Stimulated activated CD4-positive, alpha-beta T cell treated with anti-CD3 and anti-CD28 coated beads, TNF-alpha, amount 100 ng/mL, for 4 hours (primary cell): ENCODE measurements at regions not wholly inside any gene's neighbourhood (a gene's known extent, or its start where the extent isn't known, plus 50 kb on each side); places are given as distances from the start of the nearest gene placed in this dataset.
"Not testable (repeated sequence)": the region's sequence is repeated elsewhere in the genome, so short reads cannot be mapped to it uniquely, and the experiment has no call there.

Experiments
- DNase-seq, 3 experiments: peaks; one replicate each; pipeline ENCODE4 v3.0.0-alpha.2; 2020; ENCODE audit warnings: low read depth in 3 of 3

DNA sequence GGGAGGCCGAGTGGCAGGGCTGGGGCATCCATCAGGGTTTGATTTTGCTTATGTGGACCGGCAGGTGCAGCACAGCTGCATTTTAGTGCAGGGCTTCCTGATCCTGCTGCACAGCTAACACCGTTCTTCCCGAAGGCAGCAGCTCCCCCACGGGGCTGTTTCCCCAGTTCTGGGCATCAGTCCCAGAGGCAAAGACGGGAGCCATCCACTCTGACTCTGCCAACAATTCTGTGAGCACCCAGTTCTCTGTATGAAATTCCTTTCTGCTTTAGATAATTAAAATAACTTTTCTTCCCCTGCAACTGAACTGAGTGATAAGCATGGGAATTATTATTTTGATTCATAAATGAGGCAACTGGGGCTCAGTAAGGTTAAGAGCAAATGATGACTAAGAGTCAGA lies 262.9 kb upstream of the ATP10A start:
- DNase-seq: no peak

DNA sequence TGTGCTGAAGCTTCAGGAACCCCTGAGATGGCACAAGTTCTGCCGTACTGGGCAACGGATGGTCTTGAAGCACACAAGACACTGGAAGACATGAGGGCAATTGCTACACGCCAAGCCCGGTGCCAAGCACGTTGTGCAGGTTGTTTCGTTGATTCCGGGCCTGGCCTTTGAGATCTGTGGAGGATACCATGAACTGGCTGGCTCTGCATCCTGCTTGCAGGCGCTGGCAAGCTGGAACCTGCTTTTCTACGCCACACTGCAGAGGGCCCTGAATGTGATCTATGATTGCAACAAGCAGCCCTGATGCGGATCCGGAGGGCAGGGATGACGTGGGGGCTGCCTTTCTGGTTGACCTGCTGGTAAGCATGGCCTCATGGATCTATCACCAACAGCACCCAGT lies 262.5 kb upstream of the ATP10A start:
- no peak for DNase-seq

DNA sequence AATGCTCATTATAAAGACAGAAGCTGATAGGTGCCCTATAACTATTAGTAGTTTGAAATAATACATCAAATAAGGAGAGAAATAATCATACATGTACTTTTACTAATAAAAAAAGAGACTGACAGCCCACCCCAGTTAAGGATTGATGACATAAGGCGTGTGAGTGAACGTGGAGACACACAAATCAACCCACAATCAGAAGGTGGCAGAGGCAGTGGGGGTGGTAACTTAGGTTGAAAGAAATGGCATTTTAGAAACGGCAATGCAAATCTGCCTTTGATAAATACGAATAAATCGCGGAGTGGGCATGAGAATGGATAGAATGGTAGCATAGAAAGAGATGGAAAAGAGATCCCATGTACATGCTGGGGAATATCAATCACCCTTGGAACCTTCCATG lies 256.2 kb upstream of the ATP10A start:
- no peak for DNase-seq

DNA sequence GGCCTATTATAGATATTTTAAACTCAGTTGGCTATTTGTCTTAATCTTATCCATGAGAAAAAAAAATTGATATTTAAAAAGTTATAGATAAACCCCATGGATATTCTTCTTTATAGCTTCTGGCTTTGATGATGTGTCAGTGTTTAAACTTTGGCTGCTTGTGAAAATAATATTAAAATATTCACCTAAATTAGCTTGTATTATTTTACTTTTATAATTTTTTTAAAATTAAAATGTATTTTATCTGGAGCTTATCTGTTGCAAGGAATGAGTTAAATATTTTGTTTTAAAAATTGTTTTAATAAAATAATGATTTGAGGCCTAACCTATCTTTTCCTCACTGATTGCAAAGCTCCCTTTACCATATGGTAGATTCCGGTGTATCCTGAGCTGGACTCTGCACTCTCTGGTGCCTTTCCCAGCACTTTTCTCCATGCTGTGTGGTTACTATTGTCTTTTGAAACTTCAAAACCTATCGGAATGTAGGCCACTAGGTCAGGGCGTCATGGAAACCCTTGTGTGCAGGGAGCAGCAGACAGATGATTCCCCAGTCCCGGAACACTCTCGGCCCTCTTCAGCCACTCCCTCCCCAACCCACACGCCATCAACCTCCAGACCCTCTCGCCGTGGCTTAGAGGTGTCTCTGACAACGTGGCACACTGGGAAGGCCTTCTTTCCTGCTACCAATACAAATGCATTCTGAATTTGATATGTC lies 252.3 kb upstream of the ATP10A start:
- no peak for DNase-seq

DNA sequence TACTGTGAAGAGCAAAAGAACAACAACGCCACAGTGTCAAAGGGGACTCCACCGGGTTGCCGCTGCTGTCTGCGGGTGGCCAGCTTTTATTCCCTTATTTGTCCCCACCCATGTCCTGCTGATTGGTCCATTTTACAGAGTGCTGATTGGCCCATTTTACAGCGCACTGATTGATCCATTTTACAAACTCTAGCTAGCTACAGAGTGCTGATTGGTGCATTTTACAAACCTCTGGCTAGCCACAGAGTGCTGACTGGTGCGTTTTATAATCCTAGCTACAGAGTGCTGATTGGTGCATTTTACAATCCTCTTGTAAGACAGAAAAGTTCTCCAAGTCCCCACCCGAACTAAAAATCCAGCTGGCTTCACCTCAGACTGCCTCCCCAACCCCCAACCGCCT lies 251.0 kb upstream of the ATP10A start:
- not testable (repeated sequence) for DNase-seq

DNA sequence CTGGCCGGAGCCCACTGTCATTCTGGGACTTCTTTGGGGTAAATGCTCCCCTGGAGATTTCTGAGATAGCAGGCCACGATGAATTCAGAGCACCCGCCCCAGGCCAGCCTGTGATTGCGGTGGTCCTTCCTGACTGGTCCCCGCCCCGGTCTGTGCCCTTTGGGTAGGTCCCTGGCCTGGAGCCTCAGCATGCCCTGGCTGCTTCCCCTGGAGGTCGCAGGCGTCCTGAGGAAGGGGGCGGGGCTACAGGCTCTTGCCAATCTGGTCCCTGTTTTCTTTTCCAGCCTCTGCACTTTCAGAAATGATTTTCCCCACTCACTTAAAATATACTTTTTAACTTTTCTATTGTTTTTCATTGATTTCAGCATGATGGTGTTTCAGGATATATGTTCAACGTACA lies 250.2 kb upstream of the ATP10A start:
- no peak for DNase-seq

DNA sequence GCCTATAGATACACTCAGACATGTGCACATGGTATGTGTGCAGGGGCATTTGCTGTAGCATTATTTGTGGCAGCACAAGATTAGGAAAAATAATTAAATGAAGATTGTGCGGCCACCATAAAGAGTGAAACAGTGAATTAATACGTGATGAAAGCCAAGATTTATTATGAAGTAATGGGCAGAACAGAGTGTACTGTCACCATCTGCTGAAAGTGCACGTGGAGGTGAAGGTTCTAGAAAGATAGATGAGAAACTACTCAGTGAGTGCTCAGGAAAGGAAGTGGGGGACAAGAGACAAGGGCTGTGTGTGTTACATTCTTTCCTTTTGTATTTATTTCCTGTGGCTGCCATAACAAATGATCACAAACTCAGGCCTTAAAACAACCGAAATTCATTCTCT lies 246.1 kb upstream of the ATP10A start:
- DNase-seq: no peak

DNA sequence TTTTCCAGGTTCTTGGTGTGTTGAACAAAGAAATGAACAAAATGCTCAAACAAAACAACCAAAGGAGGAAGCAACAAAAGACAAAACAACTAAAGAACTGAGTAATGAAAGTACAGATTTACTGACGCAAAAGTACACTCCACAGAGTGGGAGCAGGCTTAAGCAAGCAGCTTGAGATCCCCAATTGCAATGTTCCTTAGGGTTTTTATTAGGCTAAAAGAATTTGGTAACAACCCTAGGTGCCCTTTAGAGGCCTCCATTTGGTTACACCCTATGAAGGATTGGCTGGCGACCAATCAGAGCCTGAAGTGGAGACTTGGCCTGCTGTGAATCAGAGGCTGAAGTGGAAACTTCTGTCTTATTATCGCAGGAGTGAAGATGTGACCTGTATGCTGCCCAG lies 243.4 kb upstream of the ATP10A start:
- no peak for DNase-seq

DNA sequence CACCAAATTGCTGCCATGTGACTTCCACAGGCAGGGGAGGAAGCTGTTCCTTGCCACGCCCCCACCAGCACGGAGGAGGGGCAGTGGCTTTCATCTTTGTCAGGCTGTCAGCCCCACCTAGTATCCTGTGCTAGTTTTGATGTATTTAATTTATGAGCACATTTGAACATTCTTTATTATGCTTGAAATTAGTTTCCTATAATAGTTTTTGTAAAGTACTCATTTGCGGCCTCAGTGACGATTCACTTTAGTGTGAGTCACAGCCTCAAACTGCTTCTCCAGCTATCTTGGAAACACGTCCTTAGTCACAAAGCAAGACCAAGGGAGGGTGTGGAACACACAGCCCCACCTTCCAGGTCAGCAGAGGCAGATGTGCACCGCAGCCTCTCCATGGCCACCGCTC lies 239.9 kb upstream of the ATP10A start:
- no peak for DNase-seq

DNA sequence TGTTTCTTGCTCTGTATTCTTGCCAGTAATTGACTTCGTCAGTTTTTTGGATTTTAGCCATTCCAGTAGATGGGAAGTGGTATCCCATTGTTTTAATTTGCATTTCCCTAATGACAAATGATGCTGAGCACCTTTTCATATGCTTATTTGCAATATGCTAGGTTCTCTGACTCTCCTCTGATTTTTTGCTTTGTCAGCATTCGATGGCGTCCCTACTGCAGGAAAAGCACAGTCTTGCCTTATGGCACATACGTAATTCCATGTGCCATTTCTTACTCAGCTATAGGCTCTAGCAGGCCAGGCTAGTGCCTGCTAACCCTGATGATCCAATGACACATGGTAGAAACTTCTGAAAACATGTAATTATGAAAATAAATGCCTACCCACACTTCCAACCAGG lies 239.2 kb upstream of the ATP10A start:
- no peak for DNase-seq

DNA sequence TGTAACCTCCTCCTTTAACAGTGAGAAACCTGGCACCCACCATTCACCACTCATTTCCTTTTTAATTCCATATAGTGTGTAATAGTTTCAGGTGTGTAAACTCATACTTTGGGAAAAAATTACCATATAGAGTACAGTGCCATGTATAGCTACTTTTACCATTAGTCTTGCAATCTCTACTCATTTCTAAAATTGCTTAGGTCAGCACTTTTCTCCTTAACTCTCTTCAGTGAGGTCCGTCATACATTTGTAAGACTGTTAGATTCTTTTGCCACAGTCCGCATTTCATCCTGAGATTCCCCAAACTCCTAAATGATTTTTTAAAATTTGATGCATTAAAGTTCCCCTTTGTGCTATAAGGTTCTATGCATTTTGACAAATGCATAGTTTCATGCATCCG lies 238.3 kb upstream of the ATP10A start:
- no peak for DNase-seq

DNA sequence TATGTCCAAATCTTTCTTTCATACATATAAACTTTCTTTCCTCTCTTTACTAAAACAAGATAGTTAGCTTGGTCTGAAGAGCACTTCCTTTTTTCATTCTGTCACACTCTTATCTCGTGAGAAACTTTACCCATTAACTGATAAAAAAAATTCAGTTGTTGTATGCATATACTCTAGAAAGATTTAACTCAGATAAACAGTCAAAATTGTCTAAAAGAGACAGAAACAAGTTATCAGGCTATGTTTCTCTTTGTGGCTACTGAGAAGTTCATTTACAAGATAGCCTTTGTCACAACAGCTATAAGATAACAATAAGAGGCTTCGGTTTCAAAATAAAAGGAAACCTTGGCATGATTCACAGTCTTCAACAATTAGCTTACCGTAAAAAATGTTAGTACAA lies 235.7 kb upstream of the ATP10A start:
- DNase-seq: no peak

DNA sequence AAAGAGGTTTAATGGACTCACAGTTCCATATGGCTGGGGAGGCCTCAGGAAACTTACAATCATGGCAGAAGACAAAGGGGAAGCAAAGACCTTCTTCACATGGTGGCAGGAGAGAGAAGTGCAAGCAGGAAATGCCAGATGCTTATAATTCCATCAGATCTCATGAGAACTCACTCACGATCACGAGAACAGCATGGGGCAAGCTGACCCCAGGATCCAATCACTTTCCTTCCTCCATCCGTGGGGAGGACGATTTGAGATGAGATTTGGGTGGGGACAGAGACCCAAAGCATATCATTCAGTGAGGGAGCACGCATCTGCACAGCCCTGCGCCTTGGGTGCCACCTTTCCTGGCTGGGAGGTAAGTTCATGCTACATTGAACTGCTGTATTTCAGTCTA lies 234.1 kb upstream of the ATP10A start:
- no peak for DNase-seq

DNA sequence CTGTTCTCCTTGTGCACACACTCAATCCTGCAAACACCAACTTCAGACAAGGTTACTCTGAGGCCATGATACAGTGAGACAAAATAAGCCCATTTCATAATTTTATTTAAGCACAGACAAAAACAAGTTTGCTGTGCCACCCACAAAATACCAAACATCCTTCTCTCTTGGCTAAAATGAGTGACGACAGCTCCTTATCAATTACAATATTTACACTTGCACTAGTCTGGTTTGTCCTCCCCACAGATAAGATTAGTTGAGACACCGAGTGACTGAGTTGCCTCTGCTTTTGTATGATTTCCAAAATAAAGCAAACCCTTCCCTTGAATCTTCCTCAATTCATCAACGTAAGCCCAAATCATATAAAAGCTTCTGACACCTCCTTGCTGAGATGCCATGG lies 233.5 kb upstream of the ATP10A start:
- DNase-seq: no peak

DNA sequence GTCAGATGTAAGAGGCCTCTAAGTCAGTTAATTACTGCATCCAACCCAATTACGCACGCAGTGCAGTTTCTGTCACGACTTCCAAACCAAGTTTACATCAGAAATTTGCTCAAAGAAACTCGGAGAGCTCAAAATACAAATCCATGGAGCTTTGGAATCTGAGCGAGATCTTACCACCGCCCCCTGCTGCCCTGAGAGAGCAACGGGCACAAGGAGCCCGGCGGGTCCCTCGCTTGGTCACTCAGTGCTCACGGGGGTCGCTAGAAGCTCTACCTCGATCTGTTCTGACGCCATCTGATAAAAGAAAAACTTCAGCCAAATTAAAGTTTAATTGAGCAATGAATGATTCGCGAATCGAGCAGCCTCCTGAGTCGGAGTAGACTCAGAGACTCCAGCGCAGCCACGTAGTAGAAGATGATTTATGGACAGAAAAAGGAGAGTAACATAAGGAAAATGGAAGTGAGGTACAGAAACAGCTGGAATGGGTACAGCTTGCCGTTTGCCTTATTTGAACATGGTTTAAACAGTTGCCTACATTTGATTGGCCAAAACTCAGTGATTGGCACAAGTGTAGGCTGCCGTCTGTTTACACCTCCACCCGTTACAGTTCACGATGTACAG lies 232.7 kb upstream of the ATP10A start:
- DNase-seq: no peak

DNA sequence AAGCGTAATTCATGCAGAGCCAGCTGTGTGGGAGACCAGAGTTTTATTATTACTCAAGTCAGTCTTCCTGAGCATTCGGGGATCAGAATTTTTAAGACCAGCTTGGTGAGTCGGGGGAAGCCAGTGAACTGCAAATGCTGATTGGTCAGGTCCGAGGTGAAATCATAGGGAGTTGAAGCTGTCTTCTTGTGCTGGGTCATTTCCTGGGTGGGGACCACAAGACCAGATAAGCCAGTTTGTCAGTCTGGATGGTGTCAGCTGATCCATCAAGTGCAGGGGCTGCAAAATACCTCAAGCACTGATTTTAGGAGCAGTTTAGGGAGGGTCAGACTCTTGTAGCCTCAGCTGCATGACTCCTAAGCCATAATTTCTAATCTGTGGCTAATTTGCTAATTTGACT lies 228.1 kb upstream of the ATP10A start:
- no peak for DNase-seq

DNA sequence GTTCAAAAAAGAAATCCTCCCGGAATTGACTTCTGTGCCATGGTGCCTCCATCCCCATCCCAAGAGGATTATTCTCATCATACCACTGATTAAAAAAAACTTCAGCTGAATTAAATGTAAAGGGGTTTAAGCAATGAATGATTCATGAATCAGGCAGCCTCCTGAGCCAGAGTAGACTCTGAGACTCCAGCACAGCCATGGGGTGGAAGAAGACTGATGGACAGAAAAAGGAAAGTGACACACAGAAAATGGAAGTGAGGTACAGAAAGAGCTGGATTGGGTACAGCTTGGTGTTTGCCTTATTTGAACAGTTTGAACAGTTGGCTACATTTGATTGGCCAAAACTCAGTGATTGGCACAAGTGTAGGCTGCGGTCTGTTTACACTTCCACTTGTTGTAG lies 224.8 kb upstream of the ATP10A start:
- DNase-seq: no peak

DNA sequence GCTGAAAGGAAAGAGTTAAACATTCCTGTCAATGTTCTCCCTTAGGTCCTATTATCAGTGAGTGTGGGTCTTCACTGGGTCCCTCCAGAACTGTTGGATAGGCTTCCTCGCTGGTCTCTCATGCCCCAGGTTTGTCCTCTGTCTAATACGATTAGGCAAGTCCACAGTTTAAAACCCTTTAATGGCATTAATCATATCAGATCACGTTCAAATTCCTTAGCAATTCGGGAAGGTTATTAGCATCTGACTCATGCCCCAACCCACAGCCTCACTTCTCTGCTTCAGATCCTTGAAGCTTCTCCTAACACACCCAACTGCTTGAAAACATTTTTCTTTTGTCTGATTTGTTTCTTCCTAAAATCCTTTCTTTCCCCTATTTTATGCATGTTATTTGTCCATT lies 224.3 kb upstream of the ATP10A start:
- DNase-seq: no peak

DNA sequence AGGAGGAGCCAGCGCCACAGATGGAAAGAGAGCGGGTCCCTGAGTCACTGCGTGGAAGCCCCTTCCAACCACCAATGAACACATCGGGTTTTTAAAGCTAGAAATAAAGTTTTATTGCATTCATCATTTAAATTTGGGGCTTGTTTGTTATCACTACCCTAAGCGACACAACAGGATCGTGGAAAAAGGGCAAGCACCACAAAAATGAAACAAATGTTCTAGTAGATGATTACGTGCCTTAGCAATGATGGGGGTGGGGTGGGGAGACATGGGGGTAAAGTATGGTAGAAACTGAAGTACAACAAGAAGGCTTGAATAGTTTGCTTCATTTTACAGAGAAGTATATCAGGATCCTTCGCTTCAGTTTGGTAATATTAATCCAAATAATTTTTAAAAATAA lies 221.6 kb upstream of the ATP10A start:
- no peak for DNase-seq

DNA sequence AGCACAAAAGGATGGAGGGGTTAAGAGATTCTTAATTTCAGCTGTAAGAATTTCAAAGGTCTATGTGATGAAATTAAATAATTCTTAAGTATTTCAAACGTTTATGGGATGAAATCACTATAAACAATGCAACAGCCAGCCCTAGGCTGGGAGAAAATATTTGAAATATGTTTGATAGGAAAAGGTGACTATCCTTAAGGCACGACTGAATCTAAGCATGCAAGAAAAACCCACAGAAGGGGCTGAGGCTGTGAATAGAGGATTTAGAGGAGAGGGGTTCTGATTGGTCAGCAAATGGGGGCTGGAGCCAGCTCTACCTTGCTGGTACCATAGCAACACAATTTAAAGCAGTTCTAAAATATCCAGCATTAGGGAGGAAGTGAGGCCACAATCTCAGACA lies 220.8 kb upstream of the ATP10A start:
- no peak for DNase-seq

DNA sequence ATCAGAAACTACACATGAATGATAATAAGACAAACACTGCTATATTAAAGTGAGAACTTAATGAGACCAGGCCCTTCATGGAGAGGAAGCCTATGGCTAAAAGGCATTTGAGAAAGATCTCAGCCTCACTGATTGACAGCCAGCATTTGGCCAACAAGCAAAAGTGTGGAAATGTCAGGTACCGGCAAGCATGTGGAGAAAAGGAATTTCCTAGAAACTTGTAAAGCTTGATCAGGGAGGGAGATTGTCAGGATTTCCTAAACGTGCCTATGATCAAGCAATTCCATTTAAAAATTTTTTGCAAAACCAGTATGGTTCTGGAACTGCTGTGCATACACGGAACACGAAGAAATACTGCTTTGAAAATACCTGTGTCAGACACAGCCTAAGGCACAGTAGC lies 220.3 kb upstream of the ATP10A start:
- DNase-seq: no peak

DNA sequence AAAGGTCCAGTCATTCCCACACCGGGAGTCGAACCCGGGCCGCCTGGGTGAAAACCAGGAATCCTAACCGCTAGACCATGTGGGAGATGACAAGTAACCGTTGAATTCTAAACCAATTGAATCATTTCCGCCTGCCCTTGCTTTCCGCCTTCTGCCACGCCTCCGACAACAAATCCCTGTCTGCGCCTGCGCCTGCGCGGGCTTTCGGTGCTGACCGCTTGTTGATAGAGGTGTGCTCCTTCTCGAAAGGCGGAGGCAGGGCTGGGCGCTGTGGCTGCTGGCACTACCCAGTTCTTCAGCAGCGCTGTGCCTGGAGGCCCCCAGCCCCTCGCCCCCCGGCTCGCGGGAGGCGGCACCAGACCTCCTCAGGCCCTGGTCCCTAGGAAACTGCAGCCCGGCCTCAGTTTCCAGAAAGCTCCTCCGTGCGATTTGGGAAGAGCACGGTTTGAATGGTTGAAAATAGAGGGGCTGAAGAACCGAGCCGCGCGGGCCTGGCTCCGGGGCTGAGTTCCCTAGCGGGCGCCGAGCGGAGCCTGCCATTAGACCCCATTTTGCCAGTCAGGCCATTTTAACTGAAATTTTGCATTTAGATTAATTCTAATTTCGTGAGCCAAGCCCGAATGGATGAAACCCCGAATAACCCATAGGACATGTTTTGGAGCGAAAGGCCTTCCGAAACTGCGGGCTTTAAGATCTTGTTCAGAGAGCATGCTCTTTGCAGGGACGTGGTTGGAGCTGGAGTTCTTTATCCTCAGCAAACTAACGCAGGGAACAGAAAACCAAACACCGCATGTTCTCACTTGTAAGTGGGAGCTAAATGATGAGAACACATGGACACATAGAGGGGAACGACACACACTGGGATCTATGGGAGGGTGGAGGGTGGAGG lies 219.3 kb upstream of the ATP10A start:
- DNase-seq: peak; percentile 90 to 96 (median 93)

DNA sequence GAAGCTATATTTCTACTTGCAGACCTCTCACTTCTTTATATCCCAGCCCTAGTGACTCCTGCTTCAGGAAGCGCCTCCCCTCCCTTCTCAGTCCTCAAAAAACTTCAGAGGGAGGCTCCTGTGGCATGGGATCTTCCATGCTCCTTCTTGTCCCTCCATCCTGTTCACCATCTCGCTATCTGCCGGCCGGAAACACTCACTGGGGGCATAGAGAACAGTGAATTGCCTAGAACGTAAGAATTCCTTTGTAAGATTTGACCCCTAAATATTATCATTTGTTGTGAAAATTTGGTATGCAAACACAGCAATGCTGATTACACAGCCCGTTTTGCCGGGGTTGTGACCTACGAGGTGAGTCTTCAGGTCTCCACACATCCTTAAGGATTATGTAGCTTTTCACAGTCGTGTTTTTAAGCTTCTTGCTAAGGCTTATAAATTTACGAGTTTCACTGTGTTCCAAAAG lies 218.7 kb upstream of the ATP10A start:
- DNase-seq: peak in 1 of 3 experiments; percentile 1
